ENCODE measurements at regions not wholly inside any gene's neighbourhood (a gene's known extent, or its start where the extent isn't known, plus 50 kb on each side); places are given as distances from the start of the nearest gene placed in this dataset.

- Histone ChIP-seq H3K27ac (no peak overlapping the region), H3K4me3 (no peak overlapping the region)
- no peak for TF ChIP-seq CTCF (IDR thresholded peaks at IDR 0.05)
- DNase-seq (ENCODE audit: low spot score): no peak
These were observed 211.8 kb upstream of the CPEB2 start for GRCh38 chr4:14790494-14790893.

- Histone ChIP-seq H3K4me3 (no peak overlapping the region), H3K27ac (no peak overlapping the region)
- no peak for DNase-seq (ENCODE audit: low spot score)
- TF ChIP-seq CTCF (IDR thresholded peaks at IDR 0.05): no peak
These were observed 209.5 kb upstream of the CPEB2 start for GRCh38 chr4:14792702-14793227.

GRCh38 chr4:14800977-14801376 is 201.3 kb upstream of the CPEB2 start:
- Histone ChIP-seq H3K4me3 (no peak overlapping the region), H3K27ac (no peak overlapping the region)
- no peak for DNase-seq (ENCODE audit: low spot score)
- no peak for TF ChIP-seq CTCF (IDR thresholded peaks at IDR 0.05)

- no peak overlapping the region for H3K27ac ChIP-seq
- no peak overlapping the region for H3K4me3 ChIP-seq
- TF ChIP-seq CTCF (IDR thresholded peaks at IDR 0.05): no peak
These were observed 199.7 kb upstream of the CPEB2 start for GRCh38 chr4:14802596-14802995.

GRCh38 chr4:14807856-14808255 is 194.4 kb upstream of the CPEB2 start:
- Histone ChIP-seq H3K4me3 (no peak overlapping the region), H3K27ac (no peak overlapping the region)
- no peak for DNase-seq (ENCODE audit: low spot score)
- TF ChIP-seq CTCF (IDR thresholded peaks at IDR 0.05): no peak

More at GRCh38 chr4:14802596-14802995, 199.7 kb upstream of the CPEB2 start:
- DNase-seq (ENCODE audit: low spot score): no peak

GRCh38 chr4:14809203-14809602 is 193.1 kb upstream of the CPEB2 start:
- TF ChIP-seq CTCF (IDR thresholded peaks at IDR 0.05): no peak
- DNase-seq (ENCODE audit: low spot score): no peak
- no peak overlapping the region for H3K4me3 ChIP-seq
- H3K27ac ChIP-seq: no peak overlapping the region

- no peak for DNase-seq (ENCODE audit: low spot score)
- no peak for TF ChIP-seq CTCF (IDR thresholded peaks at IDR 0.05)
- Histone ChIP-seq H3K4me3 (no peak overlapping the region), H3K27ac (peak overlapping the region in 1 of 2 donors; percentile 40)
These were observed 192.2 kb upstream of the CPEB2 start for GRCh38 chr4:14810121-14810520.

All from coronary artery (tissue), 2 donors.